Astrocyte of the spinal cord (primary cell): ENCODE measurements at regions not wholly inside any gene's neighbourhood (a gene's known extent, or its start where the extent isn't known, plus 50 kb on each side); places are given as distances from the start of the nearest gene placed in this dataset.
A peak's percentile ranks its signal among the peaks of the same experiment; 100 is the strongest.

Source experiments
- DNase-seq: peaks from one replicate; pipeline ENCODE4 v3.0.0; 2011; ENCODE audit warnings: low read depth, low spot score
- H3K4me3 ChIP-seq: 2 replicates; pipeline ENCODE4 v1.5.1; 2011; ENCODE audit warnings: low read depth, mild to moderate bottlenecking, low read length, moderate library complexity
- in situ Hi-C: cut with HindIII; loops from 2 replicates; pipeline ENCODE4 v1.10.0; 2017; ENCODE audit warnings: low sequenced_read_pairs
- TF ChIP-seq, protein P1 (sequence below): IDR thresholded peaks from 2 replicates; pipeline ENCODE4 v1.5.1; 2012; ENCODE audit warnings: low read depth, mild to moderate bottlenecking, low read length, inconsistent platforms

DNA sequence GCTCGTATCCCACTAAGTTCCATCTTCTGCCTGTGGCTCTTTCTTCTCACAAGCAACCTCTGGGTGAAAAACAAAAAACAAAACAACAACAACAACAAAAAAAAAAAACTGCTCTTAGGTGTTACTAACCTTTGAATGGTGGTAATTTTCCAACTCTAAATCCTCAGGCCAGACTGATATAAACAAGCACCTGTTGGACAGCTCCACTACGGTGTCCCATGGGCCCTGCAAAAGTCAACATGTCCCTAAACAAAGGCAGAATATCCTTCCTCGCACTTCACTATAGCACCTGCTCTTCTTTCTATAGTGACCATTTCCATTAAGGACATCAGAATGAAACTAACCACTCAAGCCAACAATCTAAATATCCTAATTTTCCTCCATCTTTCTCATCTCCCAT is 54.6 kb upstream of the PARM1 start:
- in situ Hi-C loops = no loop called here
- H3K4me3 ChIP-seq = no peak overlapping the region
- no peak for DNase-seq
- TF ChIP-seq, protein P1, sequence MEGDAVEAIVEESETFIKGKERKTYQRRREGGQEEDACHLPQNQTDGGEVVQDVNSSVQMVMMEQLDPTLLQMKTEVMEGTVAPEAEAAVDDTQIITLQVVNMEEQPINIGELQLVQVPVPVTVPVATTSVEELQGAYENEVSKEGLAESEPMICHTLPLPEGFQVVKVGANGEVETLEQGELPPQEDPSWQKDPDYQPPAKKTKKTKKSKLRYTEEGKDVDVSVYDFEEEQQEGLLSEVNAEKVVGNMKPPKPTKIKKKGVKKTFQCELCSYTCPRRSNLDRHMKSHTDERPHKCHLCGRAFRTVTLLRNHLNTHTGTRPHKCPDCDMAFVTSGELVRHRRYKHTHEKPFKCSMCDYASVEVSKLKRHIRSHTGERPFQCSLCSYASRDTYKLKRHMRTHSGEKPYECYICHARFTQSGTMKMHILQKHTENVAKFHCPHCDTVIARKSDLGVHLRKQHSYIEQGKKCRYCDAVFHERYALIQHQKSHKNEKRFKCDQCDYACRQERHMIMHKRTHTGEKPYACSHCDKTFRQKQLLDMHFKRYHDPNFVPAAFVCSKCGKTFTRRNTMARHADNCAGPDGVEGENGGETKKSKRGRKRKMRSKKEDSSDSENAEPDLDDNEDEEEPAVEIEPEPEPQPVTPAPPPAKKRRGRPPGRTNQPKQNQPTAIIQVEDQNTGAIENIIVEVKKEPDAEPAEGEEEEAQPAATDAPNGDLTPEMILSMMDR = no peak

DNA sequence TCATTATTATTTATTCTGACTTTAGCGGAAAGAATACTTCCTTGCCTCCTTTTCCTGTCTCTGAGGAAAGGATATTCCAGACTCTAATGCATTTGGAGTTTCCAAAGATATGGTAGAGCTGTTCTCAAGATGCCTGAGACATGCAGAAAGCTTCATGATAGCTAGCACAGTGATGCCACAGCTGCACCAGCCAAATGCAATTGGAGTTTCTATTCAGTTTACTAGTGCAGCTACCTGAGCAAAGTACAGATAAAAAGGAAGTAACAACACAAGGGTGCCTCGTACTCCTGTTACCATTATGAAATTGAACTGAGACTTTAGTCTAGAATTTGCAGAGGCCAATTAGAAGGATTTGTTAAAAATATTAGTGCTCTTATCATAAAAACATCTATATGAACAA is 57.5 kb upstream of the PARM1 start:
- in situ Hi-C loops = no loop called here
- no peak for DNase-seq
- no peak overlapping the region for H3K4me3 ChIP-seq
- TF ChIP-seq, protein P1 = no peak

DNA sequence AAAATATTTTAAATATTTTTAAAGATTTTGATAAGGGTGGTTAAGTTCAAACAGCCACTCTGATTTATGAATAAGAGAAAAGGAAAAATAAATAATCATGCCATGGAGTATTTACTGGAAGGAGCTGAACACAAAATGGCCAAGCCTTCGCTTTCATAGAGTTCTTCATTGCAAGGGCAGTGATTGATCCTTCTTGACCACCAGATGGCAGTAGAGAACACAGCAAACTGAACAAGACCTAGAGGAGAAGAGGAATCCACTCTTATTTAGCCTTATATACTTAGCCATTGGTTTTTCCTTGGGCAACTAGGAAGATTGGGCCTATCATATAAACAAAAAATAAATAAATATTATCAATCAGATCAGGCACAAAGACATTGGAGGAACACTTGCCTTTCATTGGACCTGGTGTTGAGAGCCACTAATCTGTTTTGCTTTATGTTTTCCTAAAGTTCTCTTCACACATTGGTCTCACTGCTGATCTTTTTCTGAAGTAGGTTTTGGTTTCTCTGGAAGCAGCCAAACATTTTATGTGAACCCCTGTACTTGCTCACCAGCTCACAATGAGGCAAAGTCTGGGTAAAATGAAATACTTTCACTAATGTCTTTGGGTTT is 58.1 kb upstream of the PARM1 start:
- DNase-seq = peak; percentile 75
- in situ Hi-C loops = no loop called here
- TF ChIP-seq, protein P1 = peak; percentile 97
- no peak overlapping the region for H3K4me3 ChIP-seq

DNA sequence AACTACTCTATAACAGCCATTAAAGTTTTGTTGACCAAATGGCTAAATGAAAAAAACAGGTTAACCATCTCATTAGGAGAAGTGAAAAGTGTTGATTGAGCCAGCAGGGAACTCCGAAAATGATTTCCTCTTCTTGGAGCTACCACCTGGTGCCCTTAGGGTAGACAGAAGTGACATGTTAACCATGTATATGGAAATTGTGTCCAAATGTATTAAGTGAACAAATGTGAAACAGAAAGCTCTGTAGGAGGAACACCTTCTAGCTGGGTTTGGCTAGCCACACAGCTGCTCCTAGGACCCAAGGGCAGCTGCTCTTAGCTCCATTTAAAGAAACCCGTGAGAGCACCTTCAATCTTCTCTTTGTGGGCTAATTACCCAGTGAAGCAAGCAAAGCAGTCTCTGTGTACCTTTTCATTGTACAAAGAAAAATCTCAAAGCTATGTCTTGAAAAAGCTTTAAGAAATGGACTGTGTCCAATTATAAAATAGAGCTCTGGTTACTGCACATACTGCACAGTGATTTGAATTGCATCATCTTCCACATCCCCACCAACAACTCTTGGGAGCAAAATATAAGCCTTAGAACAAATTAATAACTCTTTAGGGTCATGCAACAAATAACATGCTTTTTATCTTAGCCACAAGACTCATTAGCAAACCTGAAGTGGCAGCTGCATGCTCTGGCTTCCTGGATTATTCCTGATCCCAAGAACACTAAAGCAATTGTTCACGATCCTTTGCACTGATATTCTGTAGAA is 59.2 kb upstream of the PARM1 start:
- in situ Hi-C loops = no loop called here
- no peak for DNase-seq
- TF ChIP-seq, protein P1 = no peak
- no peak overlapping the region for H3K4me3 ChIP-seq

GRCh38 chr4:74858921-74859562 is 64.7 kb upstream of the BTC start:
- in situ Hi-C loops = no loop called here
- no peak for DNase-seq
- TF ChIP-seq, protein P1 = no peak
- H3K4me3 ChIP-seq = no peak overlapping the region

DNA sequence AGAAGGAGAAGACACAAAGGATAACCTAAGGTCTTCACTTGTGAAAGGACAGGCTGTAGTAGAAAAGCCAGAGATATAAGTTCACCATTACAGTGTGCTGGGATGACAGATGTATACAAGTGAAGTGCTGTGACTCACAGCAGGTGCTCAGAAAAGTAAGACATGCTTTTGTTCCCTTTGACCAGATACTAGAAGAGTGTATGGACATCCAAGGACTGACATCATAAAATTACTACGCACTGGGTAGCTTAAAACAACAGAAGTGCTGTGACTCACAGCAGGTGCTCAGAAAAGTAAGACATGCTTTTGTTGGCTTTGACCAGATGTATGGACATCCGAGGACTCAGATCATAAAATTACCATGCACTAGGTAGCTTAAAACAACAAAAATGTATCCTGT is 61.6 kb upstream of the BTC start:
- DNase-seq = no peak
- in situ Hi-C loops = no loop called here
- TF ChIP-seq, protein P1 = no peak
- no peak overlapping the region for H3K4me3 ChIP-seq
